Keratinocyte (primary cell): ENCODE measurements at regions not wholly inside any gene's neighbourhood (a gene's known extent, or its start where the extent isn't known, plus 50 kb on each side); places are given as distances from the start of the nearest gene placed in this dataset.

Experiments used
- EZH2 ChIP-seq: IDR thresholded peaks from one replicate; pipeline ENCODE4 v1.6.1; 2012; ENCODE audit warnings: inconsistent platforms, mild to moderate bottlenecking, low read length, moderate library complexity
- TF ChIP-seq, protein P1 (sequence below), 3 experiments: IDR thresholded peaks in 1 of 3; conservative IDR thresholded peaks in 1 of 3; optimal IDR thresholded peaks in 1 of 3; 2 replicates in 2 of 3; 3 replicates in 1 of 3; pipeline versions ENCODE3 to v1.5.1; 2011; ENCODE audit warnings: low read length in 3 of 3, mild to moderate bottlenecking in 3 of 3, moderate library complexity in 2 of 3, control low read depth in 1 of 3, inconsistent platforms in 1 of 3; ENCODE audit not compliant: insufficient read depth in 2 of 3; ENCODE audit errors: extremely low read depth in 1 of 3

DNA sequence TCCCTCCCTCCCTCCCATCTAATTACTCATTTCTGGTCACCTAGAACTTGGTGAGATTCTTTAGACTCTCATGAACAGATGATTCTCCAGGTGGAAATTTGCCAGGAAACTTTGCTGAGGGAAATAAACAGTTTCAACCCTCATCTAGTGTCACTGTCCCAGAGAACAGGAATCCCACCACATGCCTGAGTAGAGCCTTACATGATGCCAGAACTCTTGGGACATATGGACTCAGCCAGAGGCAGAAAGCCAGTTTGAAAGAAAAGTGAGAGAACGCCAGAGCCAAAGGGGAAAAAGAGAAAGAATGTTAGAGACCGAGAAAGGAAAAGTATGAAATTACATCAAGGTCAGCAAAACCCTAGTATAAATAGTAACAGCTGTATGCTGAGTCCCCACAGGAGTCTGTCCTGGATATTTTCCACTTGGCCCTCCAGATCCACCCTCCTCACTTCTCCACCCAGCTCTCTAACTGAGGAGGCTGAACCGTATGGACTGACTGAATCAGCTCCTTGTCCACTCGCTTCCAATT lies 127.5 kb upstream of the COL21A1 start:
- TF ChIP-seq, protein P1, sequence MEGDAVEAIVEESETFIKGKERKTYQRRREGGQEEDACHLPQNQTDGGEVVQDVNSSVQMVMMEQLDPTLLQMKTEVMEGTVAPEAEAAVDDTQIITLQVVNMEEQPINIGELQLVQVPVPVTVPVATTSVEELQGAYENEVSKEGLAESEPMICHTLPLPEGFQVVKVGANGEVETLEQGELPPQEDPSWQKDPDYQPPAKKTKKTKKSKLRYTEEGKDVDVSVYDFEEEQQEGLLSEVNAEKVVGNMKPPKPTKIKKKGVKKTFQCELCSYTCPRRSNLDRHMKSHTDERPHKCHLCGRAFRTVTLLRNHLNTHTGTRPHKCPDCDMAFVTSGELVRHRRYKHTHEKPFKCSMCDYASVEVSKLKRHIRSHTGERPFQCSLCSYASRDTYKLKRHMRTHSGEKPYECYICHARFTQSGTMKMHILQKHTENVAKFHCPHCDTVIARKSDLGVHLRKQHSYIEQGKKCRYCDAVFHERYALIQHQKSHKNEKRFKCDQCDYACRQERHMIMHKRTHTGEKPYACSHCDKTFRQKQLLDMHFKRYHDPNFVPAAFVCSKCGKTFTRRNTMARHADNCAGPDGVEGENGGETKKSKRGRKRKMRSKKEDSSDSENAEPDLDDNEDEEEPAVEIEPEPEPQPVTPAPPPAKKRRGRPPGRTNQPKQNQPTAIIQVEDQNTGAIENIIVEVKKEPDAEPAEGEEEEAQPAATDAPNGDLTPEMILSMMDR (optimal IDR thresholded peaks at IDR 0.05 in 1 of 3, IDR thresholded peaks at IDR 0.05 in 1 of 3, conservative IDR thresholded peaks at IDR 0.05 in 1 of 3; ENCODE audit: extremely low read depth in 1 of 3, insufficient read depth in 2 of 3, low read length in 3 of 3), result no peak
- TF ChIP-seq EZH2, result no peak
